ENCODE measurements at regions not wholly inside any gene's neighbourhood (a gene's known extent, or its start where the extent isn't known, plus 50 kb on each side); places are given as distances from the start of the nearest gene placed in this dataset.
A peak's percentile ranks its signal among the peaks of the same experiment; 100 is the strongest.

DNA sequence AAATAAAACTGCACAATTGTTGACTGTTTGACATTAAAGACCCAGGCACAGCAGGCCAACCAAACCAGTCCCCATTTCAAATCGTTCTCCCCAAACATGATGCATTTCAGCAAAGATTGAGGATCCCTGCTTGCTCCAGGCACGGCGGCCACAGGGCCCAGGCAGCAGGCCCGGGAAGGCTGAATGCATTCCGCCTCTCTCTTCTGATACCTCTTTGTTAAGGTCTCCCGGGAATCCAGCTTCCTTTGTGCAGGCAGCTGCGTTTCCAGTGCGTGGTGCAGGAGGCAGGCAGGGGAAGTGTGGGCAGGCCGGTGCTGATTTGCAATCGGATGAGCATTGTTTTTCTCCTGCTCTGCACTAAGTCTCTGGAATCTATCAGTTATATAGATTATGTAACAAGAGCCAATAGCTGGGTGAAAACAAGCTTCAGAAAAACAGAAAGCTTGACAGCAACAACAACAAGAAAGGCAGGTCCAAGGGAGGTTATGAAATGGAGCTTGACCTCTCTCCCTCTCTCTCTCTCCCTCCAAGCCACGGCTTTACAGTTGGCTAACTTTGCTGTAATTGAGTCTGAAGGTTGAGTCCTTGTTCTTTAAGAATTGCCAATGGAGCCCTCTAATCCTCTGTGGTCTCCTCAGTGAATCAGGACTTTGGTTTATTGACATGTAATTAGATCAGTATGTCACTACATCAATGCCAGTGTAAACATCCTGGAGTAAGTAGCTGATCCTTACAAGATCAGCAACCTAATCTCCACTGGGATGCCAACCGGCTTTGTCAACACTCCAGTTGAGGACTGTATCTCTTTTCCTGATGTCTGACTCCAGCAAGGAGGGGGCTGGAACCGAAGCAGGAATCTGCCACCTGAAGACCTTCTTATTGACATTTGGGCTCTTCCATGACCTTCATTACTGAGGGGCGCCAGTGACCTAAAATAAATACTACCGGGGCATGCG, 338.0 kb downstream of the TEX29 start:
- no peak overlapping the region for H3K4me3 ChIP-seq
- intact Hi-C loops (cut with micrococcal nuclease): no loop called here

GRCh38 chr13:111659219-111659775, 338.9 kb downstream of the TEX29 start:
- peaks cover 83% of the 10 kb centered on the region for H3K27me3 ChIP-seq (ENCODE audit: low read depth)
- TF ChIP-seq CTCF (IDR thresholded peaks at IDR 0.05; ENCODE audit: borderline replicate concordance): no peak
- H3K27ac ChIP-seq (replicated peaks): no peak overlapping the region
- no peak for DNase-seq
- peaks cover 10% of the 10 kb centered on the region for H3K4me1 ChIP-seq
- H3K9me3 ChIP-seq (replicated peaks): no peaks in the 10 kb centered on the region
- intact Hi-C loops (cut with micrococcal nuclease): no loop called here
- no peak overlapping the region for H3K4me3 ChIP-seq
- H3K36me3 ChIP-seq: no peaks in the 10 kb centered on the region

More for the DNA sequence above, 338.0 kb downstream of the TEX29 start:
- H3K36me3 ChIP-seq: no peaks in the 10 kb centered on the region
- DNase-seq: no peak
- peaks cover 10% of the 10 kb centered on the region for H3K4me1 ChIP-seq
- H3K27ac ChIP-seq (replicated peaks): no peak overlapping the region
- no peaks in the 10 kb centered on the region for H3K9me3 ChIP-seq (replicated peaks)
- TF ChIP-seq CTCF (IDR thresholded peaks at IDR 0.05; ENCODE audit: borderline replicate concordance): no peak
- peaks cover 86% of the 10 kb centered on the region for H3K27me3 ChIP-seq (ENCODE audit: low read depth)

- H3K4me1 ChIP-seq: peaks cover 10% of the 10 kb centered on the region
- intact Hi-C loops (cut with micrococcal nuclease): no loop called here
- H3K36me3 ChIP-seq: no peaks in the 10 kb centered on the region
- H3K9me3 ChIP-seq (replicated peaks): no peaks in the 10 kb centered on the region
- H3K4me3 ChIP-seq: no peak overlapping the region
- no peak overlapping the region for H3K27ac ChIP-seq (replicated peaks)
- H3K27me3 ChIP-seq (ENCODE audit: low read depth): peaks cover 82% of the 10 kb centered on the region
- no peak for TF ChIP-seq CTCF (IDR thresholded peaks at IDR 0.05; ENCODE audit: borderline replicate concordance)
- DNase-seq: peak; percentile 46
Measured at GRCh38 chr13:111659842-111660241, 339.4 kb downstream of the TEX29 start.

GRCh38 chr13:111661052-111661451, 340.6 kb downstream of the TEX29 start:
- TF ChIP-seq CTCF (IDR thresholded peaks at IDR 0.05; ENCODE audit: borderline replicate concordance): no peak
- Histone ChIP-seq H3K4me1 (peaks cover 10% of the 10 kb centered on the region), H3K36me3 (no peaks in the 10 kb centered on the region), H3K27ac (replicated peaks) (no peak overlapping the region), H3K27me3 (ENCODE audit: low read depth) (peaks cover 79% of the 10 kb centered on the region), H3K4me3 (no peak overlapping the region), H3K9me3 (replicated peaks) (no peaks in the 10 kb centered on the region)
- no peak for DNase-seq
- intact Hi-C loops (cut with micrococcal nuclease): no loop called here

DNA sequence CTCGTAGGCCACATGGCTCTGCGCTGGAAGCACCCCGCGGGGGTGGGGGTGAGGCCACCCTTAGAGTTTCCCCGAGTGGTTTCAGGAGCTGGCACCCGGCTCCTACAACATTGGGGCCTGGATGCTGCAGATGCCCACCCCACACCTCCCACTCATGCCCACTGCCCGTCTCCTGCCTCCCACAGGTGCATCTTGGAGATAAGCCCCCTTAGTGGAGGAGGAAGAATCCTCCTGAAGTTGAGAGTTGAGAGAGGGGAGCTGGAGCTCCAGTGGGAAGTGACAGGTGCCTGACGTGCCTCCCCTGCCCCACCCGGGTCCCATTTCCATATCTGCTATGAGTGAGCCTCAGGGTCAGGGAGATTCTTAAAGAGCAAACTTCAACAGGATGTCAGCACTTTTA, 341.3 kb downstream of the TEX29 start:
- intact Hi-C loops (cut with micrococcal nuclease): no loop called here
- no peak overlapping the region for H3K27ac ChIP-seq (replicated peaks)
- no peak for DNase-seq
- peaks cover 10% of the 10 kb centered on the region for H3K4me1 ChIP-seq
- no peak overlapping the region for H3K4me3 ChIP-seq
- H3K9me3 ChIP-seq (replicated peaks): no peaks in the 10 kb centered on the region
- no peak for TF ChIP-seq CTCF (IDR thresholded peaks at IDR 0.05; ENCODE audit: borderline replicate concordance)
- H3K36me3 ChIP-seq: no peaks in the 10 kb centered on the region
- peaks cover 76% of the 10 kb centered on the region for H3K27me3 ChIP-seq (ENCODE audit: low read depth)
